Stomach (tissue), 8 donors: ENCODE measurements at regions not wholly inside any gene's neighbourhood (a gene's known extent, or its start where the extent isn't known, plus 50 kb on each side); places are given as distances from the start of the nearest gene placed in this dataset.

ENCODE experiments used
- DNase-seq, 2 donors: peaks; one replicate each; pipeline versions ENCODE4 v3.0.0 to v3.0.0-alpha.2; 2013 to 2019
- H3K27ac ChIP-seq, 5 donors: fragments of 200-600 bp in 4 of 5; sonication (generic) in 4 of 5; one replicate each; pipeline ENCODE4 v1.5.1; 2013 to 2019; ENCODE audit warnings: mild to moderate bottlenecking in 1 of 5, moderate library complexity in 1 of 5
- H3K27me3 ChIP-seq, 3 donors: fragments of 200-600 bp; sonication (generic); one replicate each; pipeline ENCODE4 v1.5.1; 2017 to 2019; ENCODE audit warnings: mixed run types in 1 of 3
- H3K36me3 ChIP-seq, 4 donors: fragments of 200-600 bp; sonication (generic); 1 replicate in 3 of 4; 2 replicates in 1 of 4; pipeline ENCODE4 v1.5.1; 2016 to 2019
- H3K4me1 ChIP-seq, 4 donors: fragments of 200-600 bp; sonication (generic); one replicate each; pipeline ENCODE4 v1.5.1; 2016 to 2019
- H3K4me3 ChIP-seq, 4 donors: fragments of 200-600 bp; sonication (generic) in 3 of 4; one replicate each; pipeline ENCODE4 v1.5.1; 2016 to 2019; ENCODE audit warnings: mild to moderate bottlenecking in 1 of 4
- H3K9me3 ChIP-seq, 4 donors: fragments of 200-600 bp; sonication (generic); one replicate each; pipeline ENCODE4 v1.5.1; 2016 to 2019
- EP300 ChIP-seq: sonication (generic); formaldehyde crosslinking; IDR thresholded peaks from one replicate; pipeline ENCODE4 v1.6.1; 2017; ENCODE audit warnings: antibody characterized with exemption
- POLR2A ChIP-seq, 4 donors: fragments of 450-650 bp; IDR thresholded peaks; one replicate each; pipeline ENCODE4 v1.6.1; 2016; ENCODE audit warnings: antibody characterized with exemption in 4 of 4, control low read depth in 2 of 4, mild to moderate bottlenecking in 1 of 4, moderate library complexity in 1 of 4
- POLR2AphosphoS5 ChIP-seq, 3 donors: sonication (generic); formaldehyde crosslinking; IDR thresholded peaks; one replicate each; pipeline ENCODE4 v1.6.1; 2016; ENCODE audit warnings: antibody characterized with exemption in 3 of 3
- WGBS, 5 donors: extraction: QIAGEN DNeasy Blood & Tissue Kit in 3 of 5; methylation state at CpG; one replicate each; pipeline versions ENCODE4 v1.1.5 to v1.1.7; 2013 to 2018; 5-methylcytosine and 5-hydroxymethylcytosine counted together
- intact Hi-C: fragments of 100-400 bp; cut with DNase I; formaldehyde crosslinking; loops from one replicate; pipeline ENCODE4 v1.15.1; 2023; ENCODE audit warnings: low total_unique reads
- TF ChIP-seq, protein P1 (sequence below), 7 experiments: fragments of 450-650 bp in 4 of 7; fragments of 200-600 bp in 3 of 7; sonication (generic) in 3 of 7; IDR thresholded peaks; one replicate each; pipeline ENCODE4 v1.5.1; 2016 to 2019; ENCODE audit warnings: antibody characterized with exemption in 7 of 7, control low read depth in 2 of 7, mild to moderate bottlenecking in 1 of 7
- donor health status: healthy with polysubstance abuse.
- donor health status: Bipolar disorder and iron deficiency.
- donor health status: healthy.

DNA sequence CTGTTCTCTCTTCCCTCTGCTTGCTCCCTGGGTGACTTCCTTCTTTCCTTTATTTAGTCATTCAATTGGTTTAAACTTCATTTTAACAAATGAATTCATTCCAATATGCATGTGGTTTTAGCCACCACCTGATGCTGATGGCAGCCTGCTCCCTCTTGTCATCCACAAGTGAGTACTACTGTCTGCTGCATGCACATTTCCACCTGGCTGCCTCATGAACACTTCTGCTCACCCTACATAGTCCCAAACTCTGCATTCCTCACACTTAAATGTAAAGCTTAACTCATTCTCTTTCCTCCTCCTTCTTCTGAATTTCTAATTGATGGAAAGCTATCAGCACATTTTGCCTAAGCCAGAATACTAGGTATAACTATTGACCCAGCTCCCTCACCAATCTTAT, 184.7 kb upstream of the ZNF462 start:
- H3K4me1 ChIP-seq: no peaks in the 10 kb centered on the region
- no peak overlapping the region for H3K27ac ChIP-seq
- DNase-seq: no peak
- no peak for TF ChIP-seq POLR2A (IDR thresholded peaks at IDR 0.05)
- TF ChIP-seq, protein P1, sequence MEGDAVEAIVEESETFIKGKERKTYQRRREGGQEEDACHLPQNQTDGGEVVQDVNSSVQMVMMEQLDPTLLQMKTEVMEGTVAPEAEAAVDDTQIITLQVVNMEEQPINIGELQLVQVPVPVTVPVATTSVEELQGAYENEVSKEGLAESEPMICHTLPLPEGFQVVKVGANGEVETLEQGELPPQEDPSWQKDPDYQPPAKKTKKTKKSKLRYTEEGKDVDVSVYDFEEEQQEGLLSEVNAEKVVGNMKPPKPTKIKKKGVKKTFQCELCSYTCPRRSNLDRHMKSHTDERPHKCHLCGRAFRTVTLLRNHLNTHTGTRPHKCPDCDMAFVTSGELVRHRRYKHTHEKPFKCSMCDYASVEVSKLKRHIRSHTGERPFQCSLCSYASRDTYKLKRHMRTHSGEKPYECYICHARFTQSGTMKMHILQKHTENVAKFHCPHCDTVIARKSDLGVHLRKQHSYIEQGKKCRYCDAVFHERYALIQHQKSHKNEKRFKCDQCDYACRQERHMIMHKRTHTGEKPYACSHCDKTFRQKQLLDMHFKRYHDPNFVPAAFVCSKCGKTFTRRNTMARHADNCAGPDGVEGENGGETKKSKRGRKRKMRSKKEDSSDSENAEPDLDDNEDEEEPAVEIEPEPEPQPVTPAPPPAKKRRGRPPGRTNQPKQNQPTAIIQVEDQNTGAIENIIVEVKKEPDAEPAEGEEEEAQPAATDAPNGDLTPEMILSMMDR (IDR thresholded peaks at IDR 0.05): no peak
- no peak for TF ChIP-seq EP300
- no peak for TF ChIP-seq POLR2AphosphoS5 (IDR thresholded peaks at IDR 0.05)
- no peaks in the 10 kb centered on the region for H3K9me3 ChIP-seq
- no peaks in the 10 kb centered on the region for H3K36me3 ChIP-seq
- intact Hi-C loops: no loop called here
- no peaks in the 10 kb centered on the region for H3K27me3 ChIP-seq
- no peak overlapping the region for H3K4me3 ChIP-seq

- intact Hi-C loops: no loop called here
- H3K9me3 ChIP-seq: no peaks in the 10 kb centered on the region
- no peak overlapping the region for H3K27ac ChIP-seq
- H3K4me1 ChIP-seq: no peaks in the 10 kb centered on the region
- no peak overlapping the region for H3K4me3 ChIP-seq
- TF ChIP-seq EP300 (no peak), POLR2A (IDR thresholded peaks at IDR 0.05) (no peak), POLR2AphosphoS5 (IDR thresholded peaks at IDR 0.05) (no peak)
- TF ChIP-seq, protein P1 (IDR thresholded peaks at IDR 0.05): no peak
- no peak for DNase-seq
- H3K36me3 ChIP-seq: no peaks in the 10 kb centered on the region
- 59 to 75% (median 64%) methylated on average over 2 of the region's 2 CpGs for WGBS, 5 donors
- H3K27me3 ChIP-seq: no peaks in the 10 kb centered on the region
These were observed 180.5 kb upstream of the ZNF462 start for GRCh38 chr9:106682420-106682819.

DNA sequence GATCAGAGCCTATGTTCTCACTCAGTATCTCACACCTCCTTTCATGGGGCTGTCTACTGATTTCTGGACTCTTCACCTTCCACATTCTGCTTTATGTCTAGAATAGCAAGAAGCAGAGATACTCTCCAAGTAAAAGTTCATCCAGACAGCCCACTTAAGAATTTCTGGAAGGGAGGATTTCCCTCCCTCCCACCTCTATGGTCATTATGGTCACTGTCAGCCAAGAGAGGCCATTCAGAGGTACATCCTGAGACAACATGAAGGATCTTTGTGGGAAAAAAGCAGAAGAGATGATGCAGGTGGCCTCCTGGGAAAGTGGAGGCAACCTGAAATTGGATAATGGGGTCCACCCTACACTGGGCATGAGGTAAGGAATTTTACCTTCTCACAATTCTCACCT, 179.5 kb upstream of the ZNF462 start:
- intact Hi-C loops: no loop called here
- no peaks in the 10 kb centered on the region for H3K36me3 ChIP-seq
- DNase-seq: no peak
- no peaks in the 10 kb centered on the region for H3K4me1 ChIP-seq
- H3K9me3 ChIP-seq: no peaks in the 10 kb centered on the region
- no peaks in the 10 kb centered on the region for H3K27me3 ChIP-seq
- TF ChIP-seq POLR2AphosphoS5 (IDR thresholded peaks at IDR 0.05): no peak
- no peak for TF ChIP-seq POLR2A (IDR thresholded peaks at IDR 0.05)
- TF ChIP-seq, protein P1 (IDR thresholded peaks at IDR 0.05): no peak
- no peak for TF ChIP-seq EP300
- H3K27ac ChIP-seq: no peak overlapping the region
- H3K4me3 ChIP-seq: no peak overlapping the region

- no peaks in the 10 kb centered on the region for H3K9me3 ChIP-seq
- intact Hi-C loops: no loop called here
- H3K27me3 ChIP-seq: no peaks in the 10 kb centered on the region
- H3K4me3 ChIP-seq: no peak overlapping the region
- no peak overlapping the region for H3K27ac ChIP-seq
- no peaks in the 10 kb centered on the region for H3K4me1 ChIP-seq
- 68 to 85% (median 75%) methylated on average over 11 of the region's 11 CpGs for WGBS, 5 donors
- DNase-seq: no peak
- TF ChIP-seq EP300: no peak
- TF ChIP-seq, protein P1 (IDR thresholded peaks at IDR 0.05): no peak
- no peak for TF ChIP-seq POLR2A (IDR thresholded peaks at IDR 0.05)
- TF ChIP-seq POLR2AphosphoS5 (IDR thresholded peaks at IDR 0.05): no peak
- H3K36me3 ChIP-seq: no peaks in the 10 kb centered on the region
These were observed 177.8 kb upstream of the ZNF462 start for GRCh38 chr9:106684940-106685695.
